Endodermal cell (in vitro differentiated cells): ENCODE measurements at regions not wholly inside any gene's neighbourhood (a gene's known extent, or its start where the extent isn't known, plus 50 kb on each side); places are given as distances from the start of the nearest gene placed in this dataset.

ENCODE experiments used
- DNase-seq: peaks from one replicate; pipeline ENCODE4 v3.0.0-alpha.2; 2017
- H3K27ac ChIP-seq: 2 replicates; pipeline ENCODE4 v1.5.1; 2013; ENCODE audit warnings: mild to moderate bottlenecking, low read depth, low read length, moderate library complexity
- H3K27me3 ChIP-seq: 2 replicates; pipeline ENCODE4 v1.6.1; 2013; ENCODE audit warnings: mild to moderate bottlenecking, low read length, moderate library complexity; ENCODE audit not compliant: insufficient read depth, control insufficient read depth, poor library complexity, severe bottlenecking
- H3K36me3 ChIP-seq: 2 replicates; pipeline ENCODE4 v1.7.0; 2013; ENCODE audit warnings: mild to moderate bottlenecking, low read length, moderate library complexity; ENCODE audit not compliant: control insufficient read depth, insufficient read depth
- H3K4me1 ChIP-seq: one replicate; pipeline ENCODE4 v1.7.0; 2013; ENCODE audit warnings: low read length; ENCODE audit not compliant: control insufficient read depth, insufficient read depth
- H3K4me3 ChIP-seq: 2 replicates; pipeline ENCODE4 v1.5.1; 2013; ENCODE audit warnings: mild to moderate bottlenecking, low read length, moderate library complexity
- H3K9ac ChIP-seq: 2 replicates; pipeline ENCODE4 v1.6.1; 2013; ENCODE audit warnings: mild to moderate bottlenecking, low read length, moderate library complexity; ENCODE audit not compliant: poor library complexity, severe bottlenecking; ENCODE audit errors: extremely low read depth
- H3K9me3 ChIP-seq: 2 replicates; pipeline ENCODE4 v1.6.1; 2013; ENCODE audit warnings: mild to moderate bottlenecking, low read length, moderate library complexity; ENCODE audit not compliant: control insufficient read depth
- H3K27ac Mint-ChIP-seq: 2 replicates; pipeline ENCODE4 v1.8.0; 2020; ENCODE audit warnings: mixed read lengths
- H3K27me3 Mint-ChIP-seq: 2 replicates; pipeline ENCODE4 v1.8.0; 2021; ENCODE audit warnings: mild to moderate bottlenecking, mixed read lengths; ENCODE audit not compliant: insufficient read depth
- H3K36me3 Mint-ChIP-seq: 2 replicates; pipeline ENCODE4 v1.8.0; 2020; ENCODE audit warnings: low read depth, mixed read lengths
- H3K4me1 Mint-ChIP-seq: 2 replicates; pipeline ENCODE4 v1.8.0; 2020; ENCODE audit warnings: mixed read lengths
- H3K4me3 Mint-ChIP-seq: 2 replicates; pipeline ENCODE4 v1.8.0; 2020; ENCODE audit warnings: mild to moderate bottlenecking, moderate library complexity, mixed read lengths
- H3K9me3 Mint-ChIP-seq: 2 replicates; pipeline ENCODE4 v1.8.0; 2020; ENCODE audit warnings: mild to moderate bottlenecking, mixed read lengths
- WGBS, 2 experiments: methylation state at CpG; one replicate each; pipeline versions ENCODE4 v1.1.5 to v1.1.7; 2013; ENCODE audit warnings: missing lambda C conversion rate in 2 of 2, mixed read lengths in 1 of 2; ENCODE audit not compliant: insufficient coverage in 1 of 2, insufficient read length in 1 of 2; 5-methylcytosine and 5-hydroxymethylcytosine counted together
- TF ChIP-seq, protein P1 (sequence below): fragments of 200-600 bp; sonication (generic); conservative IDR thresholded peaks from 2 replicates; pipeline ENCODE4 v1.5.0; 2021; ENCODE audit warnings: antibody characterized with exemption, mild to moderate bottlenecking

DNA sequence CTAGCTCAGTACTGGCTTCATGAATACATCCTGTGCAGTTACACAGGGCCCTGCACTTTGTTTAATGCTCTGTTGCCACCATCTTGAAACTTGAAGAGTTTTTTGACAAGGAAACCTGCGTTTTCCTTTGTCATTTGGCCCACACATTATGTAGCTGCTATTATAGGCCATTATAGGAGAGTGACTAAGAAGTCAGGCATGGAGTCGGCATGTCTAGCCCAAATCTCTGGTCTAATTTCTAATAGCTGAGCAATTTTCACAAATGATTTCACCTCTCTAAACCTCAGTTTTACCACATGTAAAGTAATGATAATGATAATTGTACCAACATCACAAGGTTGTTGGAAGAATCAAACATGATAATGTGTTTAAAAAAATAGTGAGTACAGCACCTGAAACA, 67.1 kb upstream of the MYLIP start:
- H3K9ac ChIP-seq: no peak overlapping the region
- Mint-ChIP-seq H3K9me3 (no peaks in the 10 kb centered on the region), H3K4me1 (peaks cover 14% of the 10 kb centered on the region), H3K27ac (no peak overlapping the region), H3K36me3 (no peaks in the 10 kb centered on the region), H3K4me3 (no peak overlapping the region), H3K27me3 (peaks cover 17% of the 10 kb centered on the region)
- no peaks in the 10 kb centered on the region for H3K36me3 ChIP-seq
- no peak overlapping the region for H3K4me3 ChIP-seq
- no peak overlapping the region for H3K27ac ChIP-seq
- TF ChIP-seq, protein P1, sequence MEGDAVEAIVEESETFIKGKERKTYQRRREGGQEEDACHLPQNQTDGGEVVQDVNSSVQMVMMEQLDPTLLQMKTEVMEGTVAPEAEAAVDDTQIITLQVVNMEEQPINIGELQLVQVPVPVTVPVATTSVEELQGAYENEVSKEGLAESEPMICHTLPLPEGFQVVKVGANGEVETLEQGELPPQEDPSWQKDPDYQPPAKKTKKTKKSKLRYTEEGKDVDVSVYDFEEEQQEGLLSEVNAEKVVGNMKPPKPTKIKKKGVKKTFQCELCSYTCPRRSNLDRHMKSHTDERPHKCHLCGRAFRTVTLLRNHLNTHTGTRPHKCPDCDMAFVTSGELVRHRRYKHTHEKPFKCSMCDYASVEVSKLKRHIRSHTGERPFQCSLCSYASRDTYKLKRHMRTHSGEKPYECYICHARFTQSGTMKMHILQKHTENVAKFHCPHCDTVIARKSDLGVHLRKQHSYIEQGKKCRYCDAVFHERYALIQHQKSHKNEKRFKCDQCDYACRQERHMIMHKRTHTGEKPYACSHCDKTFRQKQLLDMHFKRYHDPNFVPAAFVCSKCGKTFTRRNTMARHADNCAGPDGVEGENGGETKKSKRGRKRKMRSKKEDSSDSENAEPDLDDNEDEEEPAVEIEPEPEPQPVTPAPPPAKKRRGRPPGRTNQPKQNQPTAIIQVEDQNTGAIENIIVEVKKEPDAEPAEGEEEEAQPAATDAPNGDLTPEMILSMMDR: no peak
- no peaks in the 10 kb centered on the region for H3K27me3 ChIP-seq
- no peaks in the 10 kb centered on the region for H3K9me3 ChIP-seq
- WGBS, 2 experiments: 92 to 100% methylated on average over 1 to 2 of the region's 2 CpGs
- no peak for DNase-seq
- no peaks in the 10 kb centered on the region for H3K4me1 ChIP-seq

DNA sequence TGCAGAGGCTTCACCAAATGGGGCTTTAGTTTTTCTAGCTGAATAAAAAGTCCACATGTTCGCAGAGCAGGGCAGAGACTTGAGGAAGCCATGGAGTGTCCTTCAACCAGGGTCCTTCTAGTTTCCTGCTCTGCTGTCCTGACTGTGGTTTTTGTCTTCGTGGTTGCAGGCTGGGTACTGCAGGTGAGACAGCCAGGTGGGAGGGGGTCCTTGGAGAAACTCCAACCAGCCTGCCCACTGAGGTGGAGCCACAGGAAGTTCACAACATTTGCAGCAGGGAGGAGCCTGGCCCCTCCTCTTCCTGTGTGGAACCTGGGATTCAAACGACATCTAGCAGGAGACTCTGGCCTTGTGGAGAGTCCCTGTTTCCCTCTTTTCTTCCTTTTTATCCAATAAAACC, 68.8 kb upstream of the MYLIP start:
- Mint-ChIP-seq H3K27me3 (peaks cover 17% of the 10 kb centered on the region), H3K36me3 (no peaks in the 10 kb centered on the region), H3K27ac (no peak overlapping the region), H3K9me3 (no peaks in the 10 kb centered on the region), H3K4me3 (no peak overlapping the region), H3K4me1 (peaks cover 17% of the 10 kb centered on the region)
- no peaks in the 10 kb centered on the region for H3K9me3 ChIP-seq
- H3K27ac ChIP-seq: no peak overlapping the region
- no peaks in the 10 kb centered on the region for H3K36me3 ChIP-seq
- DNase-seq: peak; percentile 51
- H3K4me3 ChIP-seq: no peak overlapping the region
- TF ChIP-seq, protein P1: no peak
- H3K9ac ChIP-seq: no peak overlapping the region
- 83 to 95% methylated on average over 3 of the region's 3 CpGs for WGBS, 2 experiments
- no peaks in the 10 kb centered on the region for H3K4me1 ChIP-seq
- H3K27me3 ChIP-seq: no peaks in the 10 kb centered on the region

DNA sequence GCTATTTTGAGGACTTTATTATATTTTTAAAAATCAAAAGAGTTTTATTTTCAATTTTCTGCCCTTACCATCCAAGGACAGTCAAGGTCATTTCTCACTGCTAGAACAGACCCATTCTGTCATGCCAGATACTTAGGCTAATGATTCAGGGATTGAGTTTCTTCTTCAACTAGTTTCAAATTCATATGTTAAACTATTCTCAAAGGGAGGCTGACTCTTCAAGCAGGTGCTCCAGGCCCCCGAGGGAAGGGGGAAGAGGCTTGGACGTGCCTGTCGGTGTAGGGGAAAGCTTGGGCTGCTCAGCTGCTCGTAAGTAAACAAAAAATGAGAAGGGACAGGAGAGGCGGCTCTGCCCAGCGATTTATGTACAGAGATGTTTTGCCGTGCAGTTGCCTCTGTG, 69.4 kb upstream of the MYLIP start:
- Histone ChIP-seq H3K27ac (no peak overlapping the region), H3K4me3 (no peak overlapping the region), H3K27me3 (no peaks in the 10 kb centered on the region), H3K36me3 (no peaks in the 10 kb centered on the region), H3K9me3 (no peaks in the 10 kb centered on the region), H3K4me1 (no peaks in the 10 kb centered on the region), H3K9ac (no peak overlapping the region)
- H3K27me3 Mint-ChIP-seq: peaks cover 17% of the 10 kb centered on the region
- no peak overlapping the region for H3K4me3 Mint-ChIP-seq
- 64 to 68% methylated on average over 7 of the region's 7 CpGs for WGBS, 2 experiments
- TF ChIP-seq, protein P1: no peak
- no peaks in the 10 kb centered on the region for H3K9me3 Mint-ChIP-seq
- no peaks in the 10 kb centered on the region for H3K36me3 Mint-ChIP-seq
- peaks cover 11% of the 10 kb centered on the region for H3K4me1 Mint-ChIP-seq
- no peak overlapping the region for H3K27ac Mint-ChIP-seq
- DNase-seq: peak; percentile 44
